Trophoblast cell (in vitro differentiated cells and primary cell): ENCODE measurements at regions not wholly inside any gene's neighbourhood (a gene's known extent, or its start where the extent isn't known, plus 50 kb on each side); places are given as distances from the start of the nearest gene placed in this dataset.
A peak's percentile ranks its signal among the peaks of the same experiment; 100 is the strongest.

ENCODE experiments used
- DNase-seq, 2 donors: peaks; one replicate each; pipeline ENCODE4 v3.0.0-alpha.2; 2016
- H2AFZ ChIP-seq: 2 replicates; pipeline ENCODE4 v1.6.1; 2013; ENCODE audit warnings: low read length, moderate library complexity, mild to moderate bottlenecking; ENCODE audit not compliant: insufficient read depth, poor library complexity
- H2AK5ac ChIP-seq: 2 replicates; pipeline ENCODE4 v1.6.1; 2013; ENCODE audit warnings: mild to moderate bottlenecking, low read length
- H2BK120ac ChIP-seq: 2 replicates; pipeline ENCODE4 v1.6.1; 2013; ENCODE audit warnings: low read length, mild to moderate bottlenecking, moderate library complexity; ENCODE audit not compliant: insufficient read depth, poor library complexity
- H2BK12ac ChIP-seq: 2 replicates; pipeline ENCODE4 v1.6.1; 2013; ENCODE audit warnings: mild to moderate bottlenecking, low read length, moderate library complexity
- H2BK5ac ChIP-seq: 2 replicates; pipeline ENCODE4 v1.6.1; 2013; ENCODE audit warnings: low read length, low read depth, moderate library complexity, mild to moderate bottlenecking; ENCODE audit not compliant: poor library complexity
- H3K14ac ChIP-seq: 2 replicates; pipeline ENCODE4 v1.6.1; 2013; ENCODE audit warnings: mild to moderate bottlenecking, low read length
- H3K18ac ChIP-seq: 2 replicates; pipeline ENCODE4 v1.6.1; 2013; ENCODE audit warnings: mild to moderate bottlenecking, low read length
- H3K23ac ChIP-seq: 2 replicates; pipeline ENCODE4 v1.6.1; 2013; ENCODE audit warnings: low read length
- H3K27ac ChIP-seq: 2 replicates; pipeline ENCODE4 v1.5.1; 2013; ENCODE audit warnings: low read depth, mild to moderate bottlenecking, inconsistent platforms, low read length, moderate library complexity
- H3K27me3 ChIP-seq: 2 replicates; pipeline ENCODE4 v1.6.1; 2013; ENCODE audit warnings: inconsistent platforms, mild to moderate bottlenecking, low read length, moderate library complexity; ENCODE audit not compliant: insufficient read depth
- H3K36me3 ChIP-seq, 2 experiments: 1 replicate in 1 of 2; 2 replicates in 1 of 2; pipeline ENCODE4 v1.6.1; 2013; ENCODE audit warnings: low read length in 2 of 2, mild to moderate bottlenecking in 2 of 2, moderate library complexity in 1 of 2; ENCODE audit not compliant: insufficient read depth in 2 of 2, control insufficient read depth in 1 of 2
- H3K4ac ChIP-seq: 2 replicates; pipeline ENCODE4 v1.6.1; 2013; ENCODE audit warnings: low read depth, mild to moderate bottlenecking, low read length, moderate library complexity
- H3K4me1 ChIP-seq, 2 experiments: 1 replicate in 1 of 2; 2 replicates in 1 of 2; pipeline ENCODE4 v1.6.1; 2013; ENCODE audit warnings: low read length in 2 of 2, mild to moderate bottlenecking in 2 of 2, moderate library complexity in 1 of 2; ENCODE audit not compliant: insufficient read depth in 2 of 2, control insufficient read depth in 1 of 2
- H3K4me2 ChIP-seq: 2 replicates; pipeline ENCODE4 v1.6.1; 2013; ENCODE audit warnings: inconsistent platforms, mild to moderate bottlenecking, low read length, moderate library complexity
- H3K4me3 ChIP-seq: 2 replicates; pipeline ENCODE4 v1.5.1; 2013; ENCODE audit warnings: mild to moderate bottlenecking, low read depth, low read length, inconsistent platforms
- H3K79me1 ChIP-seq: one replicate; pipeline ENCODE4 v1.6.1; 2013; ENCODE audit warnings: low read length
- H3K79me2 ChIP-seq: 2 replicates; pipeline ENCODE4 v1.6.1; 2013; ENCODE audit warnings: low read length, mild to moderate bottlenecking; ENCODE audit not compliant: control insufficient read depth, insufficient read depth, poor library complexity
- H3K9ac ChIP-seq: 2 replicates; pipeline ENCODE4 v1.6.1; 2013; ENCODE audit warnings: mild to moderate bottlenecking, low read length
- H3K9me3 ChIP-seq: 2 replicates; pipeline ENCODE4 v1.6.1; 2013; ENCODE audit warnings: low read depth, mild to moderate bottlenecking, control low read depth, inconsistent platforms, low read length; ENCODE audit not compliant: insufficient read depth
- H4K12ac ChIP-seq: 2 replicates; pipeline ENCODE4 v1.6.1; 2013; ENCODE audit warnings: low read depth, mild to moderate bottlenecking, low read length, moderate library complexity
- H4K8ac ChIP-seq: 2 replicates; pipeline ENCODE4 v1.6.1; 2013; ENCODE audit warnings: low read depth, mild to moderate bottlenecking, low read length, moderate library complexity
- H4K91ac ChIP-seq: one replicate; pipeline ENCODE4 v1.6.1; 2013; ENCODE audit warnings: low read depth, mild to moderate bottlenecking, low read length, moderate library complexity
- WGBS: extraction: QIAGEN DNeasy Blood & Tissue Kit; methylation state at CpG from one replicate; pipeline ENCODE4 v1.1.7; 2013; ENCODE audit warnings: missing lambda C conversion rate; ENCODE audit not compliant: insufficient read length, insufficient coverage; ENCODE audit errors: extremely low coverage; 5-methylcytosine and 5-hydroxymethylcytosine counted together

DNA sequence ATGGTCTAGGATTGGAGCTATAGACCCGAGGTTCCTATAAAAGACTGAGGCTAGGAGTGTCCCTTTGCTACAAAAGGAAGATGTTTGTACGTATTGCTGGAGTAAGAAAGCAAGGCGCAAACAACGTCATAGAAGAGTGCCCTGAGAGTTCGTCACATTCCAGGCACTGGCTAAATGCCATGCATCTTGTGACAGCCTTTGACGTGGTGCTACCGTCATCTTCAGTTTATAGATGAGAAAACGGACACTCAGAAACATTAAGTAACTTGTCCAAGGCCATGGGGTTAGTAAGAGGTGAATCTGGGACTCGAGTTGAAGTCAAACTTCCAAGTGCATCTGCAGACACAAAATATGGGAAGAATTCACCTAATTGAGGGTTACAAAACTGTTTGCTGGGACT, 104.2 kb upstream of the SLC45A1 start:
- Histone ChIP-seq H3K79me1 (peaks cover 64% of the 10 kb centered on the region), H4K91ac (peak overlapping the region; percentile 88), H2AFZ (no peak overlapping the region), H3K4me1 (peaks cover 52 to 58% of the 10 kb centered on the region in 2 experiments), H3K9me3 (no peaks in the 10 kb centered on the region), H3K4ac (no peak overlapping the region), H3K79me2 (peaks cover 12% of the 10 kb centered on the region), H2BK5ac (peak overlapping the region; percentile 7), H3K27ac (no peak overlapping the region), H3K36me3 (no peaks in the 10 kb centered on the region), H2BK120ac (peak overlapping the region; percentile 54), H3K4me3 (no peak overlapping the region), H3K18ac (peak overlapping the region; percentile 28), H4K12ac (no peak overlapping the region), H3K27me3 (no peaks in the 10 kb centered on the region), H3K14ac (peak overlapping the region; percentile 18), H3K9ac (no peak overlapping the region), H3K4me2 (no peak overlapping the region), H2AK5ac (no peak overlapping the region), H4K8ac (peak overlapping the region; percentile 10), H3K23ac (no peak overlapping the region), H2BK12ac (peak overlapping the region; percentile 68)
- DNase-seq = peak; percentile 68 to 83
- WGBS = no CpG with 5 or more reads among the region's 9 CpGs

DNA sequence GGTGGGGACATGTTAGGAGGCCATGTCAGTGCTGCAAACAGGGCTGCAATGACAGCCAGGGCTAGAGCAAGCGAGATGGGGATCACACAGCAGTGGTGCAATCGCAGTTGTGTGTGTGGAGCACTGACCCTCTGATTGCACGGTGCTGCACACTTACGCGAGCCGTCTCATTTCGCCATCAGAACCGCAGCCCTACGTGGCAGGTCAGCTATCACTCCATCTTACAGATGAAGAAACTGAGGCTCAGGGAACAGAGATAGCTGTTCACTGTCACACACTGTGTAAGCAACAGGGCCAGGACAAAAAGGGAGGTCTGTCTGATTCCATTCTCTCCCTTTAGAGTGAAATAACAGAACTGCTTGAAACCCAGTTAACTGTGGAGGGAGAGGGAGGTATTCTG, 104.8 kb upstream of the SLC45A1 start:
- peaks cover 47 to 52% of the 10 kb centered on the region in 2 experiments for H3K4me1 ChIP-seq
- H3K36me3 ChIP-seq = no peaks in the 10 kb centered on the region
- peak overlapping the region; percentile 6 for H2AK5ac ChIP-seq
- H3K4me3 ChIP-seq = no peak overlapping the region
- H2BK12ac ChIP-seq = peak overlapping the region; percentile 68
- H4K8ac ChIP-seq = peak overlapping the region; percentile 18
- H3K79me1 ChIP-seq = peaks cover 62% of the 10 kb centered on the region
- H3K18ac ChIP-seq = peak overlapping the region; percentile 43
- peaks cover 9% of the 10 kb centered on the region for H3K79me2 ChIP-seq
- no CpG with 5 or more reads among the region's 9 CpGs for WGBS
- H3K9ac ChIP-seq = no peak overlapping the region
- no peak overlapping the region for H3K23ac ChIP-seq
- no peaks in the 10 kb centered on the region for H3K27me3 ChIP-seq
- peak overlapping the region; percentile 86 for H3K27ac ChIP-seq
- H2BK5ac ChIP-seq = peak overlapping the region; percentile 7
- H3K14ac ChIP-seq = peak overlapping the region; percentile 18
- no peak overlapping the region for H3K4me2 ChIP-seq
- H2AFZ ChIP-seq = no peak overlapping the region
- no peaks in the 10 kb centered on the region for H3K9me3 ChIP-seq
- no peak for DNase-seq
- no peak overlapping the region for H3K4ac ChIP-seq
- H2BK120ac ChIP-seq = peak overlapping the region; percentile 54
- no peak overlapping the region for H4K12ac ChIP-seq
- peak overlapping the region; percentile 88 for H4K91ac ChIP-seq

DNA sequence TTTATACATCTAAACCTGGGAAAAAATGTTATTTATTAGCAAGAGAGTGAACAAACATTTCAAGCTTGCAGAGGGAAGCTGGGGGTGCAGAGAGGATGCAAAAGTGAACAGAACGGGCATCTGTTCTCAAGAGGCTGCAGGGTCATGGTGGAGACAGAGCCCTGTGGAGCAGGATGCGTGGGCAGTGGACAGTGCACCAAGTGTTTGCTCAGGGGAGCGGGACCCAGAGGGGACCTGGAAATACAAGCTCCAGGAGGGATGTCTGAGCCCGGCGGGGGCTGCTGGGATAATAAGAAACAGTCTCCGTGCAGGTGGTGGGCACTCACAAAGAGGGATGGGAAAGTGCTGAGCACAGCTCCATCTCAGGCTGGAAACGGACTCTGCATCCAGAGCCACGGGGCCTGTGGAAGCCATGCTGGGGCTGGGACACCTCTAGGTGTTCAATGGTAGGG, 105.3 kb upstream of the SLC45A1 start:
- WGBS = no CpG with 5 or more reads among the region's 8 CpGs
- Histone ChIP-seq H3K4ac (peak overlapping the region; percentile 39), H3K27me3 (no peaks in the 10 kb centered on the region)

DNA sequence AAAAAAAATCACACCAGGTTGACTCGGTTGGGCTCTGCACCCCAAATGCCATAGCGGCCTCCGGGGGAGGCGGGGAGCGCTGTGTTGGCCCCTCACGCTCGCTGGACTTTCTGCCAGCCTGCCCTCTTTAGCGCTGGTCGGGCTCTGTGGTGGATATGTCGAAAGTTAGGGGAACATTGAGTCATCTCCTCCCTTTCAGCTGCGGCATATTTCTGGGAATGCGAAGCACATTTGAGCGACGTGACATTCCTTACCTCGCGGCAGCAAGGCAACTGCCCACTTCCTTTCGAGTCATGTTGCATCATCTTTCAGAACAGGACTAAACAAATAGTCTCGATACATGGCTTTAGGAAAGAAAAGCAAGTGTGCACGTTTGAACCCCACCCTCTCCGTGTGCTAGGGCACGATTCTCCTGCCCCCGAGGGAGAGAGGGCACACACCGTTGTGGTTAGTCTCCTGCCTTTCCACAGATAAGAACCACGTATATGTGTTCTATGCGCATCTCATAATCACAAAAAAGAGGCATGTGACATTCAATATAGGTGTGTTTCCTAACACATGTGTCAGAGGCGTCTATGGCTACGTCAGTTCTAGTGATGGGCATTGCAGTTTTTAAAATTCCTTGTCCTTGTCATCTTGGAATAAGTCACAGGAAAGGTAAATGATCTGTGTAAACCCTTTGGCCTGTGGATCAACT, 105.9 kb upstream of the SLC45A1 start:
- H3K79me2 ChIP-seq = peaks cover 6% of the 10 kb centered on the region
- peak overlapping the region; percentile 54 for H2BK120ac ChIP-seq
- peak overlapping the region; percentile 48 for H3K14ac ChIP-seq
- peak overlapping the region; percentile 17 for H2AK5ac ChIP-seq
- H3K4me1 ChIP-seq = peaks cover 40 to 50% of the 10 kb centered on the region in 2 experiments
- H2BK12ac ChIP-seq = peak overlapping the region; percentile 94
- H3K4me3 ChIP-seq = no peak overlapping the region
- peak overlapping the region; percentile 20 for H2AFZ ChIP-seq
- peak overlapping the region; percentile 40 for H4K12ac ChIP-seq
- no peak overlapping the region for H3K4me2 ChIP-seq
- peak overlapping the region; percentile 67 for H4K8ac ChIP-seq
- H4K91ac ChIP-seq = peak overlapping the region; percentile 80
- peak overlapping the region; percentile 17 for H3K18ac ChIP-seq
- no peaks in the 10 kb centered on the region for H3K36me3 ChIP-seq
- no peaks in the 10 kb centered on the region for H3K9me3 ChIP-seq
- peaks cover 58% of the 10 kb centered on the region for H3K79me1 ChIP-seq
- WGBS = no CpG with 5 or more reads among the region's 27 CpGs
- no peak overlapping the region for H3K23ac ChIP-seq
- no peaks in the 10 kb centered on the region for H3K27me3 ChIP-seq
- peak overlapping the region; percentile 5 for H3K4ac ChIP-seq
- H3K27ac ChIP-seq = peak overlapping the region; percentile 86
- DNase-seq = peak; percentile 89 to 96
- peak overlapping the region; percentile 61 for H2BK5ac ChIP-seq
- H3K9ac ChIP-seq = no peak overlapping the region

More for the DNA sequence above, 105.3 kb upstream of the SLC45A1 start:
- Histone ChIP-seq H3K36me3 (no peaks in the 10 kb centered on the region), H2BK120ac (peak overlapping the region; percentile 54), H3K4me1 (peaks cover 45 to 50% of the 10 kb centered on the region in 2 experiments), H4K12ac (peak overlapping the region; percentile 45), H3K14ac (peak overlapping the region; percentile 18), H3K79me1 (peaks cover 59% of the 10 kb centered on the region), H3K23ac (no peak overlapping the region), H3K18ac (peak overlapping the region; percentile 43), H3K9ac (no peak overlapping the region), H2AK5ac (peak overlapping the region; percentile 6), H3K9me3 (no peaks in the 10 kb centered on the region), H3K79me2 (peaks cover 9% of the 10 kb centered on the region), H3K4me3 (no peak overlapping the region), H4K8ac (peak overlapping the region; percentile 18), H2AFZ (peak overlapping the region; percentile 19), H3K4me2 (no peak overlapping the region), H2BK5ac (peak overlapping the region; percentile 7), H2BK12ac (peak overlapping the region; percentile 68), H4K91ac (peak overlapping the region; percentile 88), H3K27ac (peak overlapping the region; percentile 86)
- DNase-seq = no peak
